Stimulated activated CD4-positive, alpha-beta T cell treated with anti-CD3 and anti-CD28 coated beads, Interleukin-12 subunit alpha, Interleukin-12 subunit beta, amount 100 ng/mL, for 4 hours (primary cell): ENCODE measurements at regions not wholly inside any gene's neighbourhood (a gene's known extent, or its start where the extent isn't known, plus 50 kb on each side); places are given as distances from the start of the nearest gene placed in this dataset.
"Not testable (repeated sequence)": the region's sequence is repeated elsewhere in the genome, so short reads cannot be mapped to it uniquely, and the experiment has no call there.

ENCODE experiments used
- DNase-seq: peaks from one replicate; pipeline ENCODE4 v3.0.0-alpha.2; 2020

DNA sequence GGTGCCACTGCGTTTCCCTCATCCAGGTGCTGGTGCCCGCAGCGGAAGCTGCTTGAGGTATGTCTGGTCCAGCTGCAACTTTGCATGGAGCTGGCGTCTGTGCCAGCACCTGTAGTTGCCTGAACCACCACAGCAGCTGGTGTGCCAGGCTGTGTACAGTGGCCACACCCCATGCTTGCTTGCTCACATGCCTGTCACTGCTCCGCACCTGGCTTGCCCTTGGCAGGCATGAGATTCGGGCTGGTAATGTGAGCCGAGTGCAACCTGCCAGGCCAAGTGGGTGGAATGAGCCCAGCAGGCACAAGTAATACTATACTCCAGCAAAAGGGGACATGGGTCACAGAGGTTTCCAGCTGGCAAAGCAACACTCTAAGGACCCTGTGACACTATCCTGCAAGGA is 1123.3 kb upstream of the ACVR2A start:
- no peak for DNase-seq

DNA sequence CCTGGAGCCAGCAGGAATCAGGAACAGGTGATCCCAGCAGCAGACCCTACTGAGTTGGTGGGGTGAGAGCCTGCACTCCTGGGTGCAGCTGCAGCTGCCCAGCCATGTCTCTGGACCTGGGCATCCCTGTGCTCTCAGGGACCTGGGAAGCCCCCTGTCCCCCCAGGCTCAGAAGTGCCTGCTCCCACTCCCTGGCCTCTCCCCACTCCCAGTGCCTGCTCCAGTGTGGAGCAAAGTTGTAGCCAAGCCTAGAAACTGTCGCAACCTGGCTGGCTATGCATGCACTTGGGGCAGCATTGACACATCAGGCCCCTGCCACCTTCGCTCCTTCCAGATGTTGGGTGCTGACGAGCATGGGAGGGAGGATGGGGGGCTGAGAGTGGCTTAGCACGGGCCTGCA is 1124.7 kb upstream of the ACVR2A start:
- DNase-seq, result no peak

DNA sequence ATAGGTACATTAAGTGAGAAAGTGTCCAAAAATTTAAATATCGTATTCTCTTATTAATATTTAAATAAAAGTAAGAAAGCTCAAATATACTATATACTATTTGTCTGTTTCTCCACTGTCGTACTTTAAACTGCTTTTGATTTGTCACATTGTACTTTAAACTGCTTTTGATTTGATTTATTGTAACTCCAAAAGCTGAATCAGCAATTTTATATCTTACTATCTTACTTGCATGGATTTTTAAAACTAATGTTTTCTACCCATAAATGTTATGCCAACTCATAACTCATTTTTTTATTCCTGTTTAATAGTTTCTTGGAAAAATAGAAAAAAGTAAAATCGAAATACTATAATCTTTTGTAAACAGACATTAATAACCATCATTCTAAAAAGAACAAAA is 1128.2 kb upstream of the ACVR2A start:
- DNase-seq, result no peak

DNA sequence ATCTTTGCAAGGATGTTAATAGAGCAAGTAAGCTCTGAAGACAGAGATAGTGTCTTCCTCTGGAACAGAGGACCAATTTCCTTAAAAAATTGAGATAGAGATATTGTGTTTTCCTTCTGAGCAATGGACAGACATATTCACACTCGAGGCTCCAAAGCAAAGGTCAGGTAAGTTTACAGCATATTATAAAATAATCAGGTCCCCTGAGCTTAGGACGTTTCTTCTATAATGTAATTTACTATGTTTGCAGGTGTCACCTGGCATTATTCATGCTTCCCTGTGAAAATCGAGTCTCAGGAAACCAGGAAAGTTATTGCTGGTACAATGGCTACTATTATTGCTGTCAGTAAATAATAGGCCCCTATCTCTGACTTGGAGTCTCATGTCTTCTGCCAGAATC is 1135.8 kb upstream of the ACVR2A start:
- no peak for DNase-seq

DNA sequence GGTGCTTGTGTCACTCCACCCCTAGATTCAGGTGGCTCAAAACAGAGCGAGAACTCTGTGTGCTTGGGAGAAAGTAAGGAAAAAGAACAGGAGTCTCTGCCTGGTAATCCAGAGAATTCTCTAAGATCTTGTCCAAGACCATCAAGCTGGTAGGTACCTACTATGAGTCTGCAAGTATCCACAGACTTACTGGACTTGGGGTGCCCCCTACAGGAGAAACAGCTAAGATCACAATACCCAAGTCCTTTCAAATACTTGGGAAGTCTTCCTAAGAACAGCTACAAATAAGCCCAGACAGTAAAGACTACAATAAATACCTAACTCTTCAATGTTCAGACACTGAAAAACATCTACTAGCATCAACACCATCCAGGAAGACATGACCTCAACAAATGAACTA is 1143.6 kb upstream of the ACVR2A start:
- DNase-seq, result no peak

DNA sequence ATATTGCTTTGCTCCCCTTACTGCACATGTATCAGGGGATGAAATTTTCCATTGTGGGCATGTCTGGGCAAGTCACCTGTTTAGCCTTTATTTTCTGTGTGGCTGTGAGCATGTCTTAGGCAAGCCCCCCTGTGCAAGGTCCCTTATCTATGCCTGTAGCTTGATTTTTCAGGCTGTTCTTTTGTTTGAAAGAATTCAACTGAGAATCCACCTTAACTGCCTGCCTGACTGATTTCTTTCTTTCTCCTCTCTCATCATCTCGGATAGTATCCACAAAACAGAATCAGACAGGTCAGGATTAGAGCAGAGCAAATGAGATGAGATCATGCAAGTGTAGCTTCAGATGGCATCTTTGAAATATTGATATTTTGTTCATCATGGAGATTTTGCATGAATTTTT is 1147.5 kb upstream of the ACVR2A start:
- DNase-seq, result no peak

DNA sequence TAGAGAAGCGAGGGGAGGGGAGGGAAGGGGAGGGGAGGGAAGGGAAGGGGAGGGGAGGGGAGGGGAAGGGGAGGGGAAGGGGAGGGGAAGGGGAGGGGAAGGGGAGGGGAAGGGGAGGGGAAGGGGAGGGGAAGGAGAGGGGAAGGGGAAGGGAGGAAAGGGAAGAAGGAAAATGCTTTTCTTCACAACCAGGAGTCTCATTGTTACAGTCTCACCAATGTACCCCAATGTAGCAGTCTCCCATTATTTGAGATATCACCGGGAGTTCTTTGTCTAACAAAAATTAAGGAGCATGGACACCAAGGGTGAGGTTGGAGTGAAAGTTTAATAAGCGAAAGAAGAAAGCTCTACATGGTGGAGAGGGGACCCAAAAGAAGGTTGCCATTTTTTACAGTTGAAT is 1148.0 kb upstream of the ACVR2A start:
- not testable (repeated sequence) for DNase-seq

DNA sequence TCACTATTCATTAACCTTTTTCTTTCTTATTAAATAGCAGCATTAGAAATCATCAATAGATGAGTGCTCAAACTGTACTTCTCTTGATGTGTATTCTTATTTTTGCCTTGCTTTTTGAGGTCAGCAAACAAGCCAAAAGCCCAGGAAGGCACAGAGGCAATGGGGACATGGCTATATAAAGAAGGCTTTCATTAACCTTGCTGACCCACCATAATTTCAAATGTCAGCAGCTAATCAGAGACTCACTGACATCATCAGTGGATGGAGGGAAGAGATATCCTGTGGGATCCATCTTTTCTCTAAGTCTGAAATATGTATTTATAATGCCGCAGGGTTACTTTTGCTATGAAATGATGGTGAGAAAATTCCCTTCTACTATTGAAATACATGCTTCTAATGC is 1162.8 kb upstream of the ACVR2A start:
- DNase-seq, result no peak

DNA sequence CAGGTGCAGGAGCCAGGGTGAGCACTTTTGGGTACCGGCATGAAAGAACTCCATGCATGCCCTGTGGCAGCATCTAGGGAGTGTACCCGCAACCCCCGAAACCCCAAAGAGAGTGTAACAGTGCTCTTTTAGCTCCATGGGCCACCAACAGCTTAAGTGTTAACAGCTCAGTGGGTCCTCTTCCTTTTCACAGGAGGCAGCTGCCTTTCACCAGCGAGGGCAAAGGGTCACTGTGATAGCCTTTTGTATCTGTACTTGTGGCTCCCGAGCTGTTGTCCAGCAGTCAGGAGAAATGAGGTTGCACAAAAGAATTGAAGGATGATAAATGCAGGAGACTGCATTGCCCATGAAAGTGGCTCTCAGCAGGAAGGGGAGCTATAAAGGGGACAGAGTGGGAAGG is 1166.3 kb upstream of the ACVR2A start:
- no peak for DNase-seq

DNA sequence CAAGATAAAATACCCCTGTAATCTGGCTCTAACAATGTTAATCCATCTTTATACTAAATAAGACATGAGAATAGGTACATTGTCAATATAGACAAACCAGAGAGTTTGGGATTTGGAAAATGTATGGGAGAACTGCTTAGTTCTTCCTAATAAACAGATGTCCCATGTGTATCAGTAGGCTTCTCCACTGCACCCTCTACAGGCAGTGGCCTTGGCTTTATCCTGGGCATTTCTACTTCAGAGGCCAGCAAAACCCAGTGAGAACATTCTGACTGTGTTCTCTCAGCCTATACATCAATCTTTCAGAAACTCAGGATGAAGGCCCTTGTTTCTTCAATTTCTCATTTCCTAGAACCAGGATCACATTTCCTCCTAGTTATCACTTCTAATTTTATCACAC is 1167.5 kb upstream of the ACVR2A start:
- no peak for DNase-seq

DNA sequence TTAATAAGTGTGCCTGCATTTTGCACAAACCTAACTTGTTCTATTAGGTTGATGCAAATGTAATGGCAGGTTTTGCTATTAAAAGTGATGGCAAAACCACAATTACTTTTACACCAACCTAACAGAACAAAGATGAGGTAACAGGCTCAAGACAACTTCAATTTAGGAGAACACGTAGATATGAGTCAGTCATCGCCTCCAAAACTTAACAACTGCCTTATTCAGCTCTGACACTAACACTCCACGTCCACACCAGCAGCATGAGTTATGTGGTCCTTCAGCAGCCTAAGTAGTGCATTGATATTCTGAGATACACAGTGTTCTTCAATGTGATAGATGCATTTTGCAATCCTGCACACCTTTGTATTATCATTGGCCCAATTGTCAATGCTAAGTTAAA is 1175.1 kb upstream of the ACVR2A start:
- no peak for DNase-seq

DNA sequence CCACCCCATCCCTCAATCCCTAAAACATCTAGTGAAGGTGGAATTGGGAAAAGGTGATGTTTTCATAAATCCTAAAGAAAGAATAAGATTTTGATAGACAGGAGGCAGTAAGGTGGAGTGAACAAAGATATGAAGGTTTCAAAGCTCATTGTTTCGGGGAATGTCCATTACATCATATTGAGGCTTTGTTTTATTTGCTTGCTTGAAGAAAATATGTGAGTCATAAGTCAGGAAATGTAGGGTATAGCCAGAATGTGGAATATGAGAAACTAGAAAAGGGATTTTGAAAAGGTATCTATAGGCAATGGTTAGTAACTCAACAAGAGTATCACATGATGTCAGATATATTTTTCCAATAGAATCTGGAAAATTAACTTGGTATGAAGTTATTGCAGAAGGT is 1178.5 kb upstream of the ACVR2A start:
- DNase-seq, result no peak

DNA sequence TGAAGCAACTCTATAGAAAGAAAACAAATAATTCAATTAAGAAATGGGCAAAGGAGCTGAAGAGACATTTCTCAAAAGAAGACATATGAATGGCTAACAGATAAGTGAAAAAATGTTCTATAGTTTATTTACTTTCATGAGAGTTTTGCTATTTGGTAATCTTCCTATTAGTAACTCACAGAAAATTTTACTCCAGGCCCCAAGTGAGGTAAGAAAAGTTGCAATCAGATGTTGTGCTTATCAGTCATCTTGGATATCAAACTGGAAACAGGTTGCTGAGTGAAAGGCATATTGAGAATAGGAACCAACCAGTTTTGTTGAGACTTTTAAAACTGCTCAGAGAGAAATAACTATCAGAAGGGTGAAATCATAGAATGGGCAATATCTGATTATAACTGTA is 1179.0 kb upstream of the ACVR2A start:
- no peak for DNase-seq

DNA sequence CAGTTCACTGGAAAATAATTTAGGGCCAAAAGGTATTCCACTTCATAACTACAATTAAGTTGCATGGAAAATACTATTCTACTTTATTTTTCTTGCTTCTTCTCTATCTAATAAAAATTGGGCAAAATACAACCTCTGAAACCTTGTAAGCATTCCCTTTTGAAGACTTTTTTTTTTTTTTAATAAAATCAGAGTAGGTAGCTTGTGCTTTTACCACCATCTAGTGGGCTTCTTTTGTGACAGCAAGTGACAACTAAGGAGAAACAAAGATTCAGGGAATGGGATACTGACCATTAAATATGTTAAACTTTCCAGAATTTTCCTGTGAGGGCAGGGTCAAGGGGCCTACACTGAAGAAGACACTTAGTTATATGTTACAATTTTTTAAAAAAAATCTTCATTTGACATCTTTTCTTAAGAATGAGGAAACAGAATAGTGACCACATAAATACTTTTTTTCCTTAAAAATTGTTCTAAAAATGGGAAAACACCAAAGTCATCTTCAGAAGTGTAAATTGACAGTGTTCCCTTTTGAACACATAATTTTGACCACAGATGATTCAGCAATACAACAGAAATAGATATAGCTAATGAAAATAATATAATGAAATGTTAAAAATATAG is 1183.2 kb upstream of the ACVR2A start:
- DNase-seq, result no peak

DNA sequence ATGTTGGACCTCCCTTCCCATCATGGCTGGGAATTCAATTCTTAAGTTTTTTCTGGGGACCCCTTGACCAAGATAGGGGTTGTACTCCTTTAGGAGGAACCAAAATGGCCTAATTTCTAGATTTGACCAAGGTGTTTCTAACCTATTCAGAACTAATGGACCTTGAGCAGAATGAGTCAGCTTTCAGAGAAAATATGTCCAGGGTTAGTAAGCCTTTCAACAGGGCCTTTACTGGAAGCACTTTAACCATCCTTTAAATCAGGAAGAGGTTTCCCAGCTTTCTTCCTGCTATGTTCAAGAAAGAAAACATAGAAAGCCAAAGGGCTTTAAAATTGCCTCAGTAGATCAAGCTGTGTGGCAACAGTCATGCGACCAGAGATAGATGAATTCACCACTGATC is 1184.9 kb upstream of the ACVR2A start:
- no peak for DNase-seq

DNA sequence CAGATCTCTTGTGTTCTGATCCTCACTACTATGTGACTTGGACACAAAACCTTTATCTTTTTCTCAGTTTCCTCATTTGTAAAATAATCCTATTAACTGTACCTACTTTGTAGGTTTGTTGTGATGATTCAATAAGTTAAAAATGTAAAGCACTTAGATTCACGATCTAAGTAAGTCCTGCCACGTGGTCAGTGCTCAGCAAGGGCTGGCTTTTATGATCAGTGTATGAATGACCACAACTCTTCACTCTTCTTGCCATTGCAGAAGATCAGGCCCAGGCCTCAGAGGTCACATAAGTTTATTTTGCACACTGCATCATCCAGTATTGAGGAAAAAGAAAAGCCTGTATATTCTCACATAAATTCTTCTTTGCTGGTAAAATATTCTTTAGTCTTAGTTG is 1192.5 kb upstream of the ACVR2A start:
- no peak for DNase-seq

DNA sequence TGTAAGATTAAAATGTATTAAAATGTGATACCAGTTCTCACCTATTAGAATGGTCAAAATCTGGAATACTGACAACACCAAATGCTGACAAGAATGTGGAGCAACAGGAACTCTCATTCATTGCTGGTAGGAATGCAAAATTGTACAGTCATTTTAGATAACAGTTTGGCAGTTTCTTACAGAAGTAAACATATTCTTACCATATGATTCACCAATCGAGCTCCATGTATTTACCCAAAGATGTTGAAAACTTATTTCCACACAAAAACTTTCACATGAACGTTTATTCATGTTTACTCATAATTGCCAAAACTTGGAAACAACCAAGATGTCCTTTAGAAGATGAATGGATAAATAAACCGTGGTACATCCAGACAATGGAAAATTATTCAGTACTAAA is 1193.5 kb upstream of the ACVR2A start:
- no peak for DNase-seq

DNA sequence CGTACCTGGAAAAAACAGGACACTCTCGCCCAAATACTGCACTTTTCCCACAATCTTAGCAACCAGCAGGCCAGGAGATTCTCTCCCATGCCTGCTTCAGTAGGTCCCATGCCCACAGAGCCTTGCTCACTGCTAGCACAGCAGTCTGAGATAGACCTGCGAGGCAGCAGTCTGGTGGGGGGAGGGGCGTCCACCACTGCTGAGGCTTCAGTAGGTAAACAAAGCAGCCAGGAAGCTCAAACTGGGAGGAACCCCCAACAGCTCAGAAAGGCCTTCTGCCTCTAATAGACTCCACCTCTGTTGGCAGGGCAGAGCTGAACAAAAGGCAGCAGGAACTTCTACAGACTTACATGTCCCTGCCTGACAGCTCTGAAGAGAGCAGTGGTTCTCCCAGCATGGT is 1202.8 kb upstream of the ACVR2A start:
- no peak for DNase-seq

DNA sequence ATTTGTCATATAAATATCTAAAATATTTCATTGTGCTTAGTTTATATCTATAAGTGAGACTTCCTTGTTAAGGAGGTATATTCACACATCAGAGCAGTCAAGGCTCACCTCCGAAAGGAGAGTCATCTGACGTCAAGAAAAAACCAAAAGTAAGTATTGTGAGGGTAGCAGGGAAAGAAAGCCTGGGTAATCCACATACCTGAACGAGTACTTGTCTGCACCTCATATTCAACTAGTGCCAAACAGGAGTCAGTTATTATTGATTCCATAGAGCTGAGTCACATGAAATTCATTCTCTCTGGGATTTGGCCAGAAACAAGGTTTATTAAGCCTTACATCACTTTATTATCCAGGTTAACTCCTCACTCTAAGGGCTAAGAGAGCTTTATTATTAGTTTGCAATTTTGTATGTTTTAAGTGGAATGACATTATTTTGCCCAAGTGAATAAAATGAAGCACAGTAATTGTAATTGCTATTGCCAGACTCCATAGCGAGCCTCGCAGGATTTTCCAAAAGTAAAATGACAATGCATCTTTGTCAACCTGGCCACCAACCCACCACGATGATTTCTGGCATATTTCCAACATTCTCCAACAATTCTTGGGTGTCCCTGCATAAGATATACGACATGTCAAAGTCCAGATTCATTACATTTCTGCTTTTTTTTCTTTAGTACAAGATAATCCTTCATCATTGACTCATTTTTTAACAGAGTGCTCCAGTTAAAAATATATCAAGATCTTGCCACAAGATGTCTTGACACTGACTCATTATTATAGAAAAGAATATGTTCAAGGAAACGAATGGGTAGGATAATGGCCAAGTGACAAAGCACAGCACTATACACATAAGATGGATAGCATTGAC is 1210.4 kb upstream of the ACVR2A start:
- no peak for DNase-seq

DNA sequence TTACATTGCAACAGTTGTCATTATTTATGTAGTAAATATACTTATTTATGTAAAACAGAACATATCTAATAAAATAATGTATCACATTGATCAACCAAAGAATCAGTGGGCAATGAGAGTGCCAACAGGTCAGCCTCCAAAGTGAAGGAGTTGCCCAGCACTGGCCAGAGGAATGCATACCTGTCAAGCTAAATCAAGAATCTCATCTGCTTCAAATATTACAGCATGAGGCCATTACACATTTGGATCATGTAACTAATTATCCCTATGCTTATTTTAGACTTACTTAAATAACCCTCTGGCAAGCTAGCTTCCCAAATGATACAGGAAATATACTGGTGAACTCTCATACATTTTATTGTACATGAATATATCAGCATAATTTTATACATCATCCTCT is 1211.7 kb upstream of the ACVR2A start:
- no peak for DNase-seq

DNA sequence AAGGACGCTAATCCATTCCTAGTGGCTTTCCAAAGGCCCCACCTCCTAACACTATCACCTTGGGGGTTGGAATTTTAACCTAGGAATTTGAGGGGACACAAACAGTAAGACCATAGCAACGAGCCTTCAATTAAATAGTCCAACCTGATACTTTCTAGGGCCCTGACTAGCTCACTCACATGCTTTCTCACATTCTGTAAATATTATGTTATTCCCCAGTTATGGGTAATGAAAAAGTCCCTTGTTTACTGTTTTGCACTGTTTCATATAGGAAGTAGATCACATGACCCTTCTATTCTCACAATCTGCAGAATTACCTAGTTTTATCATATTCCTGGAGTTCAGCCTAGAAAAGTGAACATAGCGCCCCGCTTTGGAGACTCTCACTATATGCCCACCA is 1212.1 kb upstream of the ACVR2A start:
- no peak for DNase-seq

DNA sequence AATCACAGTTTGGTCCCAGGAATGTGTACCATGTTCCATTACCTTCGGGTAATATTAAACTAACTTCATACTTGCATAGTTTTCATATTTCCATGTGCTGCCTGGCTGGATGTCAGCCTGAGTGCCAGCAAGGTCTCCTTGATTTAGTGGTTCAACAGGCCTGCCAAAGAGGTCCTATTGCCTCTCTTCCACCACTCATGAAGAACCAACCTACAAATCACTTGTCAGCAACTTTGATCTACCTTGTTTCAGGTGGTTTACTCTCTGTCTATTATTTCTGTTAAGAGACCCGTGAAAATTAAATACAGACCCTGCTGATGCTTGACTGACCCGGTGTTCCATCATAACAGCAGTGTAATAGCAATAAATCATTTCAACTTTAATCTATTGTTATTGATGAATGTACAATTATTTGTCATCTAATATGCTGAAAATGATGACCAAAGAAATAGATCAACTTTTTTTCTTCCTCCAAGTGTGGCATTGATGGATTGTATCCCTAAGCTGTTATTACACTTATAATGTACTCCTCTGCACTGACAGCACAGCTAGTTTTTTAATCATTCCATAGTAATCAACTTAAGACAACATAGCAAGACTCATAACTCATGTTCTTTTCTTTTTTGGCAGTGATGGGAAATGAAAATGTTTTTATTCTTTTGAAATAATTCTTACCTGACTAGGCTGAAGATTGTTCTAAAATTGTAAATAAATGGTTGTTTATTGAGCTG is 1220.2 kb upstream of the ACVR2A start:
- no peak for DNase-seq

DNA sequence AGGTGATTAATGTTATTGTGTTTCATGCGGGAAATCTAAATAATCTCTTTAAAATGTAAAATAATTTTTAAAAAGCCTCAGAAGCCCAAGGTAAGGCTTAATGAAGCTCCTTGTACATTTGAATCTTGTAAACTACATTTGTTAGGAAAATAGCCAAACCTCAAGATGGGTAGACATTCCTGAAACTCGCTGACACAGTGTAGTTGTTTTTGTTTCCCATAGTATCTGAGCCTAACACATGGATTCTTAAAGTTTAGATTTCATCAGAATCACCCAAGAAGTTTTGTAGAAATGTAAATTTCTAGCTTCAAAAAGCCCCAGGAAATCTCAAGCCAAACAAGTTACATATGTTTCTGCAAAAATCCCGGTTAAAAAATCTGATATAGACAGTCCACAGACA is 1221.1 kb upstream of the ACVR2A start:
- no peak for DNase-seq

DNA sequence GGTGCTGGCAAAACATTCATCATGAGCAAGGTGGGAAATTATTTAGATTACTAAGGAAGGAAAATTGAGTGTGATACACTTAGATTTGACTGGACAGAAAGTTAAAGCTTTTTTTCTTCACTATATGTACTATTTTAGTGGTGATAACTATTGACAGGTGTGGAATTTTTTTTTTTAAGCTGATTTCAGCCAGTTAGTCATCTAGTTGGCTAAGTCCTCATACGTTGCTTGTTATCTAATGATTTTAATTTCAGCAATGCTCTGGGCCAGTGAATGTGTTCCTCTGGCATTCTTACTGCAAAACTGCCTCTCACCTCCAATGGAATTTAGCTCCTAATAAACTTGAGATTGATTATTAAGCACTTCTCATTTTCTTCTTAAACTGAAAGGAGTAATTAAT is 1223.2 kb upstream of the ACVR2A start:
- no peak for DNase-seq
